A549 (cell line): ENCODE measurements at regions not wholly inside any gene's neighbourhood (a gene's known extent, or its start where the extent isn't known, plus 50 kb on each side); places are given as distances from the start of the nearest gene placed in this dataset.

Source experiments
- ATAC-seq, 2 experiments: fragments of 200-7000 bp in 1 of 2; fragments of >200 bp in 1 of 2; cut with Nextera tagmentation in 1 of 2; cut with Tn5 transposase in 1 of 2; 3 replicates each; pipeline versions ENCODE4 v1.8.0 to v1.9.1; 2018 to 2020; ENCODE audit warnings: mild to moderate bottlenecking in 1 of 2, moderate library complexity in 1 of 2
- CTCF ChIA-PET: fragments of 300-600 bp; sonication (Branson Sonifier 250); formaldehyde crosslinking; extraction: SDS; loops from one replicate; lab custom pipeline; 2021; ENCODE audit warnings: antibody characterized with exemption, inconsistent platforms; lab: Yijun Ruan, JAX
- POLR2A ChIA-PET: fragments of 350-600 bp; formaldehyde crosslinking; extraction: SDS; loops from one replicate; lab custom pipeline; 2021; ENCODE audit warnings: antibody characterized with exemption, inconsistent platforms; lab: Yijun Ruan, JAX
- DNase-seq, 2 experiments: peaks; one replicate each; pipeline versions ENCODE4 v3.0.0 to v3.0.0-alpha.2; 2011 to 2016; ENCODE audit warnings: low read depth in 1 of 2, low spot score in 1 of 2
- FAIRE-seq: peaks from 2 replicates; lab custom pipeline; 2011; peaks lifted over from hg19 to GRCh38; lab: Jason Lieb, UNC
- H3K27ac ChIP-seq, 2 experiments: fragments of >200 bp; sonication (Bioruptor Twin); formaldehyde crosslinking; 3 replicates each; pipeline ENCODE4 v1.5.1; 2016 to 2017
- H3K4me1 ChIP-seq: fragments of >200 bp; sonication (Bioruptor Twin); formaldehyde crosslinking; 3 replicates; pipeline ENCODE4 v1.6.1; 2016
- H3K4me2 ChIP-seq: fragments of >200 bp; sonication (Bioruptor Twin); formaldehyde crosslinking; 3 replicates; pipeline ENCODE4 v1.6.1; 2016
- H3K4me3 ChIP-seq: fragments of >200 bp; sonication (Bioruptor Twin); formaldehyde crosslinking; 3 replicates; pipeline ENCODE4 v1.5.1; 2016
- H3K9me3 ChIP-seq: fragments of >200 bp; sonication (Bioruptor Twin); formaldehyde crosslinking; 3 replicates; pipeline ENCODE4 v1.6.1; 2016
- BHLHE40 ChIP-seq: IDR thresholded peaks from 2 replicates; pipeline ENCODE4 v1.6.1; 2012; ENCODE audit warnings: low read depth, low read length, inconsistent platforms
- CBX8 ChIP-seq: fragments of 200-600 bp; sonication (generic); IDR thresholded peaks from 2 replicates; pipeline ENCODE4 v1.6.1; 2016
- CHD4 ChIP-seq: fragments of 200-600 bp; sonication (generic); IDR thresholded peaks from 2 replicates; pipeline ENCODE4 v1.6.1; 2016; ENCODE audit warnings: antibody characterized with exemption, mild to moderate bottlenecking, borderline replicate concordance
- EHMT2 ChIP-seq: fragments of 200-600 bp; sonication (generic); IDR thresholded peaks from 2 replicates; pipeline ENCODE4 v1.6.1; 2016; ENCODE audit warnings: antibody characterized with exemption, low read depth, mild to moderate bottlenecking, moderate library complexity
- FOSL2 ChIP-seq, 2 experiments: fragments of 450-650 bp in 1 of 2; fragments of >200 bp in 1 of 2; sonication (Bioruptor Twin) in 1 of 2; formaldehyde crosslinking; IDR thresholded peaks; 2 replicates each; pipeline versions ENCODE4 v1.5.0 to v1.6.1; 2016 to 2020; ENCODE audit warnings: mild to moderate bottlenecking in 1 of 2, moderate library complexity in 1 of 2
- FOXS1 ChIP-seq: fragments of 250-450 bp; sonication (Bioruptor Pico); IDR thresholded peaks from 2 replicates; pipeline ENCODE4 v1.5.0; 2020; ENCODE audit warnings: mild to moderate bottlenecking, moderate library complexity
- GATA3 ChIP-seq: IDR thresholded peaks from 2 replicates; pipeline ENCODE4 v1.6.1; 2012; ENCODE audit warnings: borderline replicate concordance
- HDAC2 ChIP-seq: fragments of 200-600 bp; sonication (generic); IDR thresholded peaks from 2 replicates; pipeline ENCODE4 v1.6.1; 2016
- HOXB5 ChIP-seq: fragments of 250-450 bp; sonication (Bioruptor Pico); IDR thresholded peaks from 2 replicates; pipeline ENCODE4 v1.5.0; 2020; ENCODE audit warnings: mild to moderate bottlenecking, moderate library complexity
- MAZ ChIP-seq: fragments of 150-350 bp; IDR thresholded peaks from 2 replicates; pipeline ENCODE4 v1.6.1; 2014; ENCODE audit warnings: antibody characterized with exemption, low read depth, low read length, borderline replicate concordance
- MYC ChIP-seq: IDR thresholded peaks from 2 replicates; pipeline ENCODE4 v1.6.1; 2012; ENCODE audit warnings: mild to moderate bottlenecking, inconsistent platforms, low read length, improper control_type of control experiment, borderline replicate concordance
- POLR2A ChIP-seq: IDR thresholded peaks from 2 replicates; pipeline ENCODE4 v1.6.1; 2012; ENCODE audit warnings: mild to moderate bottlenecking, low read length
- POLR2AphosphoS2 ChIP-seq: conservative IDR thresholded peaks from 2 replicates; pipeline ENCODE4 v1.6.1; 2012; ENCODE audit warnings: low read length, improper control_type of control experiment, inconsistent platforms
- RNF2 ChIP-seq: fragments of 200-600 bp; sonication (generic); IDR thresholded peaks from 2 replicates; pipeline ENCODE4 v1.6.1; 2016; ENCODE audit warnings: low read depth, mild to moderate bottlenecking, antibody characterized with exemption, moderate library complexity, borderline replicate concordance
- TFCP2L1 ChIP-seq: fragments of 250-450 bp; sonication (Bioruptor Pico); IDR thresholded peaks from 2 replicates; pipeline ENCODE4 v1.5.0; 2021; ENCODE audit warnings: mild to moderate bottlenecking
- ZNF302 ChIP-seq: fragments of 250-450 bp; sonication (Bioruptor Pico); IDR thresholded peaks from 2 replicates; pipeline ENCODE4 v1.9.0; 2021; ENCODE audit warnings: inconsistent platforms, mild to moderate bottlenecking, moderate library complexity
- ZSCAN20 ChIP-seq: fragments of 250-450 bp; sonication (Bioruptor Pico); IDR thresholded peaks from 2 replicates; pipeline ENCODE4 v1.8.0; 2022; ENCODE audit warnings: mild to moderate bottlenecking, moderate library complexity
- WGBS: methylation state at CpG from one replicate; pipeline ENCODE4 v1.1.6; 2017; ENCODE audit errors: missing lambda C conversion rate; 5-methylcytosine and 5-hydroxymethylcytosine counted together
- TF ChIP-seq, protein P1 (sequence below): fragments of 200-600 bp; sonication (generic); IDR thresholded peaks from 2 replicates; pipeline ENCODE4 v1.6.1; 2016; ENCODE audit warnings: antibody characterized with exemption, mild to moderate bottlenecking, moderate library complexity
- TF ChIP-seq, protein P2 (sequence below): fragments of 150-350 bp; IDR thresholded peaks from 2 replicates; pipeline ENCODE4 v1.6.1; 2014; ENCODE audit warnings: low read depth, mild to moderate bottlenecking, low read length
- TF ChIP-seq, protein P3 (sequence below): fragments of 250-450 bp; sonication (Bioruptor Pico); IDR thresholded peaks from 2 replicates; pipeline ENCODE4 v1.5.0; 2021; ENCODE audit warnings: mild to moderate bottlenecking, moderate library complexity, borderline replicate concordance
- TF ChIP-seq, protein P4 (sequence below): fragments of >200 bp; sonication (Bioruptor Twin); formaldehyde crosslinking; IDR thresholded peaks from 3 replicates; pipeline ENCODE4 v1.6.1; 2016

DNA sequence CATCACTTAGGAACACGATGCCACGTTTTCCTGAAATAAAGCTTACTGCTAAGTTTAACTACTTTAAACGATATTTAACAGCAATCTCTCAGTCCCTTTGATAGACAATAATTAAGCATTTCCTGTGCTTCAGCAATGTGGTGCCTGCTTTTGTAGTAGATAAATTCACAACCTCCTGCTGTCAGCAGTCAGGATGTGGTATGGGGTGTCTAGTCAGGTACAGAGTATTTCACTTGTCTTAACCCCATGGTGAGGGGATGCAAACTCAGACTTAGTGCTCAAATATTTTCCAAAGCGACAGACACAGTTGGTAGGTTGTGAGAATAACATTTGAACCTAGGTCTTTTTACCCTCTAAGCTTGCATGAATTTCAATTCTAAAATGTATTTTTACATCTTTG lies 526.2 kb upstream of the PFKP start (continued):
- no peak for TF ChIP-seq CHD4
- no peak for TF ChIP-seq CBX8
- TF ChIP-seq BHLHE40 = no peak
- TF ChIP-seq EHMT2 = no peak
- TF ChIP-seq, all 56 proteins: peak for 0

DNA sequence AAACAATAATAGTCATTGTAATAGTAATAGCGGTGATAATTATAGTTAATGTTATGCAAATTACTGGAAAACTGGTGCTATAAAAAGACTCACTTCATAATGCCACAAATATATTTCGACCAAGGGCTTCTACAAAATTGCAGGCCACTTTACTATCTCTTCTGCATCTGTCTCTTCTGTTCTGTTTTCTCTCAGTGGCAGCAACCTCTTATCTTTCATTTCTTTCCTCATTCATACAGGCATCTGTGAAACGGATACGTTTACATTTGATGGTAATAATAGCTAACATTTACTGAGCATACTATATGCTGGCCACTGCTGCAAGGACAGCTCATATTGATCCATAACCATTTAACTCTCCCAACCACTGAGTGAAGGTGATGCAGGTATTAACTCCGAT lies 537.4 kb upstream of the PFKP start:
- FAIRE-seq (no peak), DNase-seq (no peak), ATAC-seq (no peak)
- Histone ChIP-seq H3K4me1 (no peaks in the 10 kb centered on the region), H3K4me3 (no peak overlapping the region), H3K9me3 (no peaks in the 10 kb centered on the region), H3K27ac (no peak overlapping the region), H3K4me2 (no peak overlapping the region)
- no peak for TF ChIP-seq MYC
- no peak for TF ChIP-seq GATA3
- no peak for TF ChIP-seq FOSL2 (IDR thresholded peaks at IDR 0.05)
- TF ChIP-seq FOSL2 (CRISPR knock-in tag; IDR thresholded peaks at IDR 0.05) = no peak
- TF ChIP-seq POLR2A = no peak
- TF ChIP-seq EHMT2 = no peak
- no peak for TF ChIP-seq MAZ
- TF ChIP-seq, protein P1, sequence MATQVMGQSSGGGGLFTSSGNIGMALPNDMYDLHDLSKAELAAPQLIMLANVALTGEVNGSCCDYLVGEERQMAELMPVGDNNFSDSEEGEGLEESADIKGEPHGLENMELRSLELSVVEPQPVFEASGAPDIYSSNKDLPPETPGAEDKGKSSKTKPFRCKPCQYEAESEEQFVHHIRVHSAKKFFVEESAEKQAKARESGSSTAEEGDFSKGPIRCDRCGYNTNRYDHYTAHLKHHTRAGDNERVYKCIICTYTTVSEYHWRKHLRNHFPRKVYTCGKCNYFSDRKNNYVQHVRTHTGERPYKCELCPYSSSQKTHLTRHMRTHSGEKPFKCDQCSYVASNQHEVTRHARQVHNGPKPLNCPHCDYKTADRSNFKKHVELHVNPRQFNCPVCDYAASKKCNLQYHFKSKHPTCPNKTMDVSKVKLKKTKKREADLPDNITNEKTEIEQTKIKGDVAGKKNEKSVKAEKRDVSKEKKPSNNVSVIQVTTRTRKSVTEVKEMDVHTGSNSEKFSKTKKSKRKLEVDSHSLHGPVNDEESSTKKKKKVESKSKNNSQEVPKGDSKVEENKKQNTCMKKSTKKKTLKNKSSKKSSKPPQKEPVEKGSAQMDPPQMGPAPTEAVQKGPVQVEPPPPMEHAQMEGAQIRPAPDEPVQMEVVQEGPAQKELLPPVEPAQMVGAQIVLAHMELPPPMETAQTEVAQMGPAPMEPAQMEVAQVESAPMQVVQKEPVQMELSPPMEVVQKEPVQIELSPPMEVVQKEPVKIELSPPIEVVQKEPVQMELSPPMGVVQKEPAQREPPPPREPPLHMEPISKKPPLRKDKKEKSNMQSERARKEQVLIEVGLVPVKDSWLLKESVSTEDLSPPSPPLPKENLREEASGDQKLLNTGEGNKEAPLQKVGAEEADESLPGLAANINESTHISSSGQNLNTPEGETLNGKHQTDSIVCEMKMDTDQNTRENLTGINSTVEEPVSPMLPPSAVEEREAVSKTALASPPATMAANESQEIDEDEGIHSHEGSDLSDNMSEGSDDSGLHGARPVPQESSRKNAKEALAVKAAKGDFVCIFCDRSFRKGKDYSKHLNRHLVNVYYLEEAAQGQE = no peak
- TF ChIP-seq, protein P2, sequence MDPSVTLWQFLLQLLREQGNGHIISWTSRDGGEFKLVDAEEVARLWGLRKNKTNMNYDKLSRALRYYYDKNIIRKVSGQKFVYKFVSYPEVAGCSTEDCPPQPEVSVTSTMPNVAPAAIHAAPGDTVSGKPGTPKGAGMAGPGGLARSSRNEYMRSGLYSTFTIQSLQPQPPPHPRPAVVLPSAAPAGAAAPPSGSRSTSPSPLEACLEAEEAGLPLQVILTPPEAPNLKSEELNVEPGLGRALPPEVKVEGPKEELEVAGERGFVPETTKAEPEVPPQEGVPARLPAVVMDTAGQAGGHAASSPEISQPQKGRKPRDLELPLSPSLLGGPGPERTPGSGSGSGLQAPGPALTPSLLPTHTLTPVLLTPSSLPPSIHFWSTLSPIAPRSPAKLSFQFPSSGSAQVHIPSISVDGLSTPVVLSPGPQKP = no peak
- TF ChIP-seq ZSCAN20 (CRISPR knock-in tag) = no peak
- no peak for TF ChIP-seq FOXS1 (CRISPR knock-in tag)
- TF ChIP-seq HDAC2 = no peak
- TF ChIP-seq, protein P3, sequence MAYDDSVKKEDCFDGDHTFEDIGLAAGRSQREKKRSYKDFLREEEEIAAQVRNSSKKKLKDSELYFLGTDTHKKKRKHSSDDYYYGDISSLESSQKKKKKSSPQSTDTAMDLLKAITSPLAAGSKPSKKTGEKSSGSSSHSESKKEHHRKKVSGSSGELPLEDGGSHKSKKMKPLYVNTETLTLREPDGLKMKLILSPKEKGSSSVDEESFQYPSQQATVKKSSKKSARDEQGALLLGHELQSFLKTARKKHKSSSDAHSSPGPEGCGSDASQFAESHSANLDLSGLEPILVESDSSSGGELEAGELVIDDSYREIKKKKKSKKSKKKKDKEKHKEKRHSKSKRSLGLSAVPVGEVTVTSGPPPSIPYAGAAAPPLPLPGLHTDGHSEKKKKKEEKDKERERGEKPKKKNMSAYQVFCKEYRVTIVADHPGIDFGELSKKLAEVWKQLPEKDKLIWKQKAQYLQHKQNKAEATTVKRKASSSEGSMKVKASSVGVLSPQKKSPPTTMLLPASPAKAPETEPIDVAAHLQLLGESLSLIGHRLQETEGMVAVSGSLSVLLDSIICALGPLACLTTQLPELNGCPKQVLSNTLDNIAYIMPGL (CRISPR knock-in tag) = no peak
- TF ChIP-seq ZNF302 (CRISPR knock-in tag) = no peak
- TF ChIP-seq, protein P4, sequence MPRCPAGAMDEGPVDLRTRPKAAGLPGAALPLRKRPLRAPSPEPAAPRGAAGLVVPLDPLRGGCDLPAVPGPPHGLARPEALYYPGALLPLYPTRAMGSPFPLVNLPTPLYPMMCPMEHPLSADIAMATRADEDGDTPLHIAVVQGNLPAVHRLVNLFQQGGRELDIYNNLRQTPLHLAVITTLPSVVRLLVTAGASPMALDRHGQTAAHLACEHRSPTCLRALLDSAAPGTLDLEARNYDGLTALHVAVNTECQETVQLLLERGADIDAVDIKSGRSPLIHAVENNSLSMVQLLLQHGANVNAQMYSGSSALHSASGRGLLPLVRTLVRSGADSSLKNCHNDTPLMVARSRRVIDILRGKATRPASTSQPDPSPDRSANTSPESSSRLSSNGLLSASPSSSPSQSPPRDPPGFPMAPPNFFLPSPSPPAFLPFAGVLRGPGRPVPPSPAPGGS = no peak
- no peak for TF ChIP-seq CHD4
- TF ChIP-seq HOXB5 (CRISPR knock-in tag) = no peak
- TF ChIP-seq TFCP2L1 (CRISPR knock-in tag) = no peak
- no peak for TF ChIP-seq CBX8
- no peak for TF ChIP-seq POLR2AphosphoS2
- TF ChIP-seq RNF2 = no peak
- ChIA-PET CTCF (interaction anchor here (1.2 kb wide), 1 partner anchor 14 kb away, joined by 3 read pairs; no protein-coding TSS in a partner anchor), POLR2A (no interaction called here)
- WGBS = under 1% methylated on average over 5 of the region's 5 CpGs
